K562 (cell line): ENCODE measurements at regions not wholly inside any gene's neighbourhood (a gene's known extent, or its start where the extent isn't known, plus 50 kb on each side); places are given as distances from the start of the nearest gene placed in this dataset.

ENCODE experiments used
- ATAC-seq: fragments of 200-7000 bp; cut with Tn5 transposase; 3 replicates; pipeline ENCODE4 v1.9.1; 2020; ENCODE audit warnings: moderate library complexity
- BruUV-seq: library from RNA; stranded (reverse); fragments of 400-500 nt; replicated peaks from 2 replicates; lab custom pipeline; 2021; lab: Mats Ljungman, UMichigan
- CTCF ChIA-PET: fragments of 300-600 bp; formaldehyde crosslinking; extraction: SDS; loops from one replicate; lab custom pipeline; 2021; ENCODE audit warnings: low intra/inter-chr PET ratio; lab: Yijun Ruan, JAX
- POLR2A ChIA-PET: fragments of 300-600, 350-650 bp; sonication (Branson Sonifier 250); formaldehyde crosslinking; extraction: SDS; loops from one replicate; lab custom pipeline; 2021; ENCODE audit warnings: antibody characterized with exemption, inconsistent platforms; lab: Yijun Ruan, JAX
- DNase-seq, 4 experiments: peaks; one replicate each; pipeline versions ENCODE4 v3.0.0 to v3.0.0-alpha.2; 2011 to 2018; ENCODE audit warnings: low spot score in 3 of 4, mixed read lengths in 3 of 4; ENCODE audit errors: extremely low read depth in 1 of 4
- FAIRE-seq: peaks from 2 replicates; lab custom pipeline; 2011; peaks lifted over from hg19 to GRCh38; lab: Jason Lieb, UNC
- H2AFZ ChIP-seq: 2 replicates; pipeline ENCODE4 v1.6.0; 2011; ENCODE audit warnings: low read depth, low read length, control low read depth, inconsistent platforms
- H3K27ac ChIP-seq: fragments of 200-600 bp; 3 replicates; pipeline ENCODE4 v1.8.0; 2011; ENCODE audit warnings: low read depth, mild to moderate bottlenecking, control low read depth, inconsistent platforms, low read length, moderate library complexity, mixed read lengths; ENCODE audit errors: extremely low read depth
- H3K27me3 ChIP-seq, 2 experiments: fragments of 300-600 bp in 1 of 2; 2 replicates in 1 of 2; 3 replicates in 1 of 2; pipeline versions ENCODE4 v1.6.0 to v1.8.0; 2011; ENCODE audit warnings: inconsistent platforms in 2 of 2, low read length in 2 of 2, mild to moderate bottlenecking in 1 of 2, mixed read lengths in 1 of 2, moderate library complexity in 1 of 2; ENCODE audit not compliant: control insufficient read depth in 2 of 2, insufficient read depth in 2 of 2
- H3K36me3 ChIP-seq: fragments of 300-600 bp; 3 replicates; pipeline ENCODE4 v1.8.0; 2011; ENCODE audit warnings: mild to moderate bottlenecking, low read length, inconsistent platforms; ENCODE audit not compliant: control insufficient read depth, insufficient read depth
- H3K4me1 ChIP-seq, 2 experiments: fragments of 200-600 bp in 1 of 2; replicated peaks in 1 of 2; 2 replicates in 1 of 2; 3 replicates in 1 of 2; pipeline versions ENCODE4 v1.5.1 to v1.8.0; 2011; ENCODE audit warnings: inconsistent platforms in 2 of 2, low read length in 2 of 2, mild to moderate bottlenecking in 1 of 2, mixed read lengths in 1 of 2, moderate library complexity in 1 of 2; ENCODE audit not compliant: control insufficient read depth in 2 of 2, insufficient read depth in 2 of 2
- H3K4me2 ChIP-seq: 2 replicates; pipeline ENCODE4 v1.6.1; 2011; ENCODE audit warnings: low read length, control low read depth, inconsistent platforms, mixed read lengths; ENCODE audit not compliant: insufficient read depth
- H3K4me3 ChIP-seq: fragments of 200-600 bp; sonication (generic), shearing (Covaris generic); 2 replicates; pipeline ENCODE4 v1.5.1; 2016; ENCODE audit warnings: control low read depth, inconsistent platforms
- H3K79me2 ChIP-seq: fragments of 200-600 bp; 3 replicates; pipeline ENCODE4 v1.8.0; 2011; ENCODE audit warnings: low read length, inconsistent platforms; ENCODE audit not compliant: control insufficient read depth, insufficient read depth
- H3K9ac ChIP-seq, 2 experiments: 2 replicates each; pipeline versions ENCODE4 v1.6.0 to v1.6.1; 2011; ENCODE audit warnings: low read depth in 2 of 2, low read length in 2 of 2, control low read depth in 1 of 2, inconsistent platforms in 1 of 2, mild to moderate bottlenecking in 1 of 2, mixed read lengths in 1 of 2; ENCODE audit not compliant: insufficient read depth in 1 of 2
- H3K9me1 ChIP-seq: one replicate; pipeline ENCODE4 v1.6.0; 2011; ENCODE audit warnings: inconsistent platforms, mild to moderate bottlenecking, low read length, moderate library complexity; ENCODE audit not compliant: control insufficient read depth, insufficient read depth
- H3K9me3 ChIP-seq: replicated peaks from 2 replicates; pipeline ENCODE4 v1.5.1; 2011; ENCODE audit warnings: low read depth, low read length, inconsistent platforms; ENCODE audit not compliant: control insufficient read depth, insufficient read depth
- H4K20me1 ChIP-seq: replicated peaks from 2 replicates; pipeline ENCODE4 v1.6.1; 2011; ENCODE audit warnings: low read length, inconsistent platforms, mixed read lengths; ENCODE audit not compliant: control insufficient read depth, insufficient read depth
- ATF1 ChIP-seq, 2 experiments: fragments of 450-650 bp in 1 of 2; IDR thresholded peaks; 2 replicates each; pipeline ENCODE4 v1.6.1; 2016; ENCODE audit warnings: missing compliant biosample characterization in 1 of 2, missing genetic modification characterization in 1 of 2
- FOXJ2 ChIP-seq: fragments of 200-800 bp; sonication (Bioruptor generic); IDR thresholded peaks from 2 replicates; pipeline ENCODE4 v1.6.1; 2016; ENCODE audit warnings: missing genetic modification characterization, missing compliant biosample characterization
- POLR2AphosphoS5 ChIP-seq: IDR thresholded peaks from 2 replicates; pipeline ENCODE4 v1.6.1; 2011; ENCODE audit warnings: mild to moderate bottlenecking, low read depth, low read length, moderate library complexity; ENCODE audit not compliant: control insufficient read depth, insufficient read depth
- RHOXF2B ChIP-seq: fragments of 250-450 bp; sonication (Bioruptor Pico); conservative IDR thresholded peaks from 2 replicates; pipeline ENCODE4 v1.5.1; 2021
- SOX6 ChIP-seq: fragments of 450-650 bp; IDR thresholded peaks from 2 replicates; pipeline ENCODE4 v1.6.1; 2014; ENCODE audit warnings: mild to moderate bottlenecking
- SRSF3 ChIP-seq: fragments of 200-400 bp; formaldehyde crosslinking; IDR thresholded peaks from 2 replicates; pipeline ENCODE4 v1.6.1; 2016; ENCODE audit warnings: mild to moderate bottlenecking, low read length, moderate library complexity; ENCODE audit not compliant: insufficient read depth
- ZNF431 ChIP-seq: sonication (generic); formaldehyde crosslinking; IDR thresholded peaks from 2 replicates; pipeline ENCODE4 v1.8.0; 2022; ENCODE audit warnings: mild to moderate bottlenecking, missing genetic modification reagents
- ZNF561 ChIP-seq: fragments of 450-650 bp; formaldehyde crosslinking; conservative IDR thresholded peaks from 2 replicates; pipeline ENCODE4 v1.4.0; 2020; ENCODE audit warnings: mild to moderate bottlenecking, moderate library complexity
- WGBS: fragments of 100-300 bp; shearing (Covaris generic); methylation state at CpG from one replicate; pipeline ENCODE4 v1.1.6; 2016; ENCODE audit warnings: low coverage, mixed read lengths; ENCODE audit not compliant: insufficient coverage; ENCODE audit errors: missing lambda C conversion rate; 5-methylcytosine and 5-hydroxymethylcytosine counted together
- in situ Hi-C: fragments of 300-500 bp; cut with MboI; formaldehyde crosslinking; loops from 4 replicates; pipeline ENCODE4 v1.15.0; 2018; ENCODE audit warnings: inconsistent platforms, mixed read lengths
- intact Hi-C: fragments of 100-400 bp; cut with micrococcal nuclease; formaldehyde crosslinking; loops from 2 replicates; pipeline ENCODE4 v1.14.2; 2022
- TF ChIP-seq, protein P1 (sequence below): sonication (generic); formaldehyde crosslinking; IDR thresholded peaks from 2 replicates; pipeline ENCODE4 v1.8.0; 2022; ENCODE audit warnings: mild to moderate bottlenecking, missing genetic modification reagents
- TF ChIP-seq, protein P2 (sequence below), 2 experiments: fragments of 450-650 bp; IDR thresholded peaks; 2 replicates each; pipeline ENCODE4 v1.6.1; 2018; ENCODE audit warnings: mild to moderate bottlenecking in 2 of 2, low read depth in 1 of 2; ENCODE audit not compliant: partially characterized antibody in 2 of 2

DNA sequence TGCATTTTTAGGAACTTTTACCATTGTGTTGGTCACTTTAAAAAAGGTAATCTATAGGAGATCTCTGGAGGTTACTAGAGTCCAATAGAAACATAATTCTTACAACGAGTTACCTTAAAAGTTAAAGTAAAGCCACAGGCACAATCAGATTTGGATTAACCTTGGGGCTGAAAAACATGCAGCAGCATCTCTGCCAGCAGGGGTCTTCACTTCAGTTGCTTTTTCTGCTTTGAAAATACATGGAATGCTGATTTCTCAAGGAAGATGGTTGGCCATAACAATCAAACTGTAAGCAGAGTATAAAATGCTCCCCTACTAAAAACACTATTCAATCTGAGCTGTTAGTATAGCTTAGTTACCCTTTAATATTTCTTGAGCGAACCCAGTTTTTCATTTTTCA, 1072.3 kb upstream of the PCDH10 start (continued):
- TF ChIP-seq SOX6 = no peak
- TF ChIP-seq RHOXF2B (CRISPR knock-in tag) = no peak
- TF ChIP-seq ZNF561 (CRISPR knock-in tag) = no peak

- CTCF ChIA-PET = no interaction called here
- in situ Hi-C loops = no loop called here
Observed at GRCh38 chr4:132085105-132085504, 1064.0 kb upstream of the PCDH10 start.

More at GRCh38 chr4:132085105-132085504, 1064.0 kb upstream of the PCDH10 start:
- no peak for ATAC-seq
- Histone ChIP-seq H3K79me2 (no peaks in the 10 kb centered on the region), H3K4me3 (no peak overlapping the region), H3K36me3 (no peaks in the 10 kb centered on the region), H4K20me1 (no peaks in the 10 kb centered on the region), H3K27ac (no peak overlapping the region), H3K4me2 (no peak overlapping the region), H3K4me1 (no peaks in the 10 kb centered on the region), H3K9ac (no peak overlapping the region), H2AFZ (no peak overlapping the region), H3K9me1 (no peaks in the 10 kb centered on the region), H3K9me3 (no peaks in the 10 kb centered on the region; the same call in none of the 2 replicates), H3K27me3 (no peaks in the 10 kb centered on the region)
- no peak for DNase-seq
- TF ChIP-seq POLR2AphosphoS5 = no peak
- TF ChIP-seq, protein P1, sequence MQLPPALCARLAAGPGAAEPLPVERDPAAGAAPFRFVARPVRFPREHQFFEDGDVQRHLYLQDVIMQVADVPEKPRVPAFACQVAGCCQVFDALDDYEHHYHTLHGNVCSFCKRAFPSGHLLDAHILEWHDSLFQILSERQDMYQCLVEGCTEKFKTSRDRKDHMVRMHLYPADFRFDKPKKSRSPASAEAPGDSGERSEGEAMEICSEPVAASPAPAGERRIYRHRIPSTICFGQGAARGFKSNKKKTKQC (CRISPR knock-in tag) = no peak
- TF ChIP-seq, protein P2, sequence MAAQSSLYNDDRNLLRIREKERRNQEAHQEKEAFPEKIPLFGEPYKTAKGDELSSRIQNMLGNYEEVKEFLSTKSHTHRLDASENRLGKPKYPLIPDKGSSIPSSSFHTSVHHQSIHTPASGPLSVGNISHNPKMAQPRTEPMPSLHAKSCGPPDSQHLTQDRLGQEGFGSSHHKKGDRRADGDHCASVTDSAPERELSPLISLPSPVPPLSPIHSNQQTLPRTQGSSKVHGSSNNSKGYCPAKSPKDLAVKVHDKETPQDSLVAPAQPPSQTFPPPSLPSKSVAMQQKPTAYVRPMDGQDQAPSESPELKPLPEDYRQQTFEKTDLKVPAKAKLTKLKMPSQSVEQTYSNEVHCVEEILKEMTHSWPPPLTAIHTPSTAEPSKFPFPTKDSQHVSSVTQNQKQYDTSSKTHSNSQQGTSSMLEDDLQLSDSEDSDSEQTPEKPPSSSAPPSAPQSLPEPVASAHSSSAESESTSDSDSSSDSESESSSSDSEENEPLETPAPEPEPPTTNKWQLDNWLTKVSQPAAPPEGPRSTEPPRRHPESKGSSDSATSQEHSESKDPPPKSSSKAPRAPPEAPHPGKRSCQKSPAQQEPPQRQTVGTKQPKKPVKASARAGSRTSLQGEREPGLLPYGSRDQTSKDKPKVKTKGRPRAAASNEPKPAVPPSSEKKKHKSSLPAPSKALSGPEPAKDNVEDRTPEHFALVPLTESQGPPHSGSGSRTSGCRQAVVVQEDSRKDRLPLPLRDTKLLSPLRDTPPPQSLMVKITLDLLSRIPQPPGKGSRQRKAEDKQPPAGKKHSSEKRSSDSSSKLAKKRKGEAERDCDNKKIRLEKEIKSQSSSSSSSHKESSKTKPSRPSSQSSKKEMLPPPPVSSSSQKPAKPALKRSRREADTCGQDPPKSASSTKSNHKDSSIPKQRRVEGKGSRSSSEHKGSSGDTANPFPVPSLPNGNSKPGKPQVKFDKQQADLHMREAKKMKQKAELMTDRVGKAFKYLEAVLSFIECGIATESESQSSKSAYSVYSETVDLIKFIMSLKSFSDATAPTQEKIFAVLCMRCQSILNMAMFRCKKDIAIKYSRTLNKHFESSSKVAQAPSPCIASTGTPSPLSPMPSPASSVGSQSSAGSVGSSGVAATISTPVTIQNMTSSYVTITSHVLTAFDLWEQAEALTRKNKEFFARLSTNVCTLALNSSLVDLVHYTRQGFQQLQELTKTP (IDR thresholded peaks at IDR 0.05; ENCODE audit: low read depth in 1 of 2, partially characterized antibody in 2 of 2) = no peak
- no peak for TF ChIP-seq SRSF3
- no peak for TF ChIP-seq ATF1 (CRISPR knock-in tag; IDR thresholded peaks at IDR 0.05)
- no peak for TF ChIP-seq ATF1 (tag; IDR thresholded peaks at IDR 0.05)
- TF ChIP-seq FOXJ2 (tag) = no peak
- no peak for TF ChIP-seq ZNF431
- POLR2A ChIA-PET = no interaction called here
- intact Hi-C loops = no loop called here
- 4% methylated on average over 4 of the region's 4 CpGs for WGBS
- BruUV-seq = no TSS peak
- no peak for FAIRE-seq
